ENCODE measurements at regions not wholly inside any gene's neighbourhood (a gene's known extent, or its start where the extent isn't known, plus 50 kb on each side); places are given as distances from the start of the nearest gene placed in this dataset.

DNA sequence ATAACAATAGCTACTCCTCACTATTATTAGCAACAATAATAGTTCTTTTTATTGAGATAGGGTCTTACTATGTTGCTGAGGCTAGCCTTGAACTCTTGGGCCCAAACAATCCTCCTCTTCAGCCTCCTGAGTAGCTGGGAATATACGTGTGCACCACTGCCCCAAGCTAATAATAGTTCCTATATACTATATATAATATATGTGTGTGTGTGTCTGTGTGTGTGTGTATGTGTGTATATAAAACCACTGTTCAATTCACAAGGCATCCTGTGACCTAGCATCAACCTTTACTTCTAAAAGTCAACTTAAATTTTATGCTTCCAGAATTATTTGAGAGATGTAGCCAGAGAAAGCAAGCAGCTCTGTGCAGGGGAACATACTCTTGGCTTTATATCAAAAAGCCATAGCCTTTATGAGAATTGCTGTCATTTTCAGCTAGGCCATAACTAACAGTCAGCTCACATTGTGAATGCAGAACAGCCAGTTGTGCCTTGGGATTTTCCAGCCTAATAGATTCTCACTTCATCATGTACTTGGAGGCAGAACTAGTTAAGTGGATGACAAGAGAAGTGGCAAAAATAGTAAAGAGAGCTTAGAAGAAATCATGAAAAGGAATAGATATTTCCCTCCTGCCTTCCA, 665.5 kb downstream of the NYAP2 start:
- DNase-seq, result no peak

DNA sequence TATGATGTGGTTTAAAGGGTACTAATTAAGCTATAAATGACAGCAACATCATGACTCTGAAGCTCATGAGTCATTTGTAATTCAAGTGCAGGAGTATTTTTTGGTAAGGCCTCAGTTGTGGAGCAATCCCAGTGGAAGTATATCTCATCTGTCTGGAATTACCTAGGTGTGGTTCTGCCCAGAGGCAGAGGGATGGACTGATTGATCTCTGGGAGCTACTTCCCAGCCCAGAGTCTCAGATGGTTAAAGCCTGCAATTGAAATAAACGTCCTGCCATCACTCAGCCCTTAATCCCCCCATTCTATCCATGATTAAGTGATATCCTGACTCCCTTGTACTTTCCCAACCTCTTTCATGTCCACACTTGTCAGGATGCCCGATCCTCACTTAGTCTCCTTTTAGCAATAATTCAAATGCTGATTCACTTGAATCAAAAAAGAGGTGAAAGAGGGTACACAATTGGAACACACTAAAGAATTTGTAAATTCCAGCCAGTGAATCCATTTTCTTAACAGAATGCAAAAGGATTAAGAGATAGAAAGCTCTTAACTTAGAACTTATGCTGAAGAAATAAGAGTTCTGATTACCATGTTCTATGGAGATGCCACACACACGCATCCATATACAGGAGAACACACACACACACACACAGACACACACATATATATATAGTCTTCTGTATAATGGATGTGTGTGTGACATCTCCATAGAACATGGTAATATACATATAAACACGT, 664.4 kb downstream of the NYAP2 start:
- no peak for DNase-seq

DNA sequence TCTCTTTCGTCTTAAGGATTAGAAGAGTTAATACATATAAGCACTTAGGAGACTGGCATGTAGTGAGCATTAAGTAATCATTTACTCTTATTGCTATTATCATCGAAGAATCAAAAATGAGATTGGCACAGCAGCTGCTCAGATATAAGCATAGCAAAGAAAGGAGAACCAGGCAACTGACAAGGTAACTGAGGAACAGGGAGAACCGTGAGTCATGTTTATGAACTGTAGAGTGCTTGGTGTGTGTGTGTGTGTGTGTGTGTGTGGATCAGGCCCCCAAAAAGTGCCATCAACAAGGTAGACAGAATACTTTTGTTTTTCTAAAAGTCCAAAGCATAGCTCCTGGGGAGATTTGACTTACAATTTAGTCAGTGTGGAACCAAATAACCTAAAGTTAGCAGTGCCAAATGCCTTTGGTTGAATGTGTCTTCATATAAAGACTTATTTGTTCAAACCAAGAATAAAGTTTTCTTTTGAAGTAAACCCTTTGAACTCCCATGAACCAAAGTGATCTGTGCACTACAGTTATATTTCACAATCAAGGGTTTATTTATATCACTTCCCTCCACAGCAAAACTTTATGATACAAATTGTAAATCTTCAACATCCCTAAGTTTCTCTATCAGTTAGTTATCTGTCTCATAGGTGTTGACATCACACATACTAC, 660.6 kb downstream of the NYAP2 start:
- no peak for DNase-seq

DNA sequence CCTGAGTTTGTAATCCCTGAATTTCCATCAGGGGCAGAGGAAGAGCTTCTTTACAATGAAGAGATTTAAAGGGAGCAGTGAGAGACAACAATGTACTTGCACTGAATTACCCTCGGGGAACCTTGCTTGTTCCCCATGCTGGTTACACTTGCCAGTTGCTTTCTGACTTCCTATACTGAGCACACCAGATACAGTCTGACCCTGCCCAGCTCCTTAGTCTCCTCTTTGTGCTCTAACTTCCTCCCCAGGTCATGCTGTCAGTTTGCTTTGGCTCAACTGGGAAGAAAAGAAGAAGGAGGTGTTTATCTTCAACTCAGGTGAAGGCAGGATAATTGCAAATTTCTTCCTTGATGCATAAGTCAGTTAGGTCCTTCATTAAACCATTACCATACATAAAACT, 658.4 kb downstream of the NYAP2 start:
- DNase-seq, result no peak

DNA sequence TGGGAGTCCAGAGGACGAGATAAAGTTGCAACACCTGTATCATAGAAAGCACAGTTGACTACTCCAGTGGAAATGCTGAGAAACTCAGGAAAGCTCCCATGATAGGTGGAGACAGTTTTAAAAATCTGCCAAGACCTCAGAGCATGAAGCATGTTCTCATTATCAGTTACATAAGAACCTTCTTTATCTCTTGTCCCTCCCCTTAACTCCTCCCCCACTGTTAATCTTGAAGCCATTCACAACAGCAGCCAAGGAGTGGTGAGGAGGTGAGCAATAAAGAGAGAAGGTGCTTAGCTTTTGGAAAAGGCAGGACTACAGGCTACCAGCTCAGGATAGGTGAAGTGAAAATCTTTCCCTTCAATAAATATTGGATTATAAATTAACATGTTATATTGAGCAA, 657.9 kb downstream of the NYAP2 start:
- no peak for DNase-seq

DNA sequence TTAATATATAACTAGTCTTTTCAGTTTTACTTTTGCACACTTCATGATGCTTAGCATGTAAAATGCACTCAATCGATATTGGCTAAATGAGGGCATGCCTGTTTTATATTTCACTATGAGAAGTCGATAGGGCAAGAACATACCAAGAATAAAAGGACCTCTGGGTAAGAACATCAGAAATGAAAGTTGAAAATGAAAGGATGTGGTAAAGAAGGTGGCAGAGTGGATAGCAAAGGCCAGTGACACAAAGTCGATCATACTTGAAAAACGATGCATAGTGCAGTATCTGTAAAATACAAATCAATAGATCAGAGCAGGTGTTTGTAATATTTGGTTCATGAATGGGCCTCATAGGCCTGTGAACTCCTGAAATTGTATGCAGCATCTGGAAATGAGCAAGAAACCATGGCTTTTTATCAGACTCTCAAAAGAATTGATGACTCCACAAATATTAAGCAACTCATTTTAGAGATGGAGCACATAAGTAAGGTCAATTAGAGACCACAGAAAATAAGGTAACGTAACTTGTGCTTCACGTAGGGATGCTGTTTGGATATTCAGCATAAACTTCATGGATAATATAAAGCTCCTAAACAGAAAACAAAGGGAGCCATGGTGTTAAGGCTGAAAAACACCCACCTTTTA, 653.4 kb downstream of the NYAP2 start:
- DNase-seq, result no peak

DNA sequence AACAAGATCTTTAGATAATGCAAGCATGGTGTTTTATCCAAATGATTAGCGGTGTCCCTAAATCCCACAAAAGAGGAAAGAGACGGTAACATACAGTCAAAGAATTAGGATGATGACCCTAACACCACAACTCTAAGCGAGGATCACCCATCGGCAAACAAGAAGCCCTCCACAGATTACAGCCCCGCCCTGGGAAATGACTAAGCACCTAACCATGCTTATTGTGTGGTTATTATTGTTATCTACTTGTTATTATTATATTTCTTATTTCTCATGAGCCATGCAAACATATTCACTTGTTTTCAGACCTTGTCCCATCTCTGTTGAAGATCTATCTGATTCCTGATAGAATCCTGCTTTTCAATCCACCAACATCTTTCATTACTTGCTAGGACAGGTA, 651.3 kb downstream of the NYAP2 start:
- DNase-seq, result no peak

DNA sequence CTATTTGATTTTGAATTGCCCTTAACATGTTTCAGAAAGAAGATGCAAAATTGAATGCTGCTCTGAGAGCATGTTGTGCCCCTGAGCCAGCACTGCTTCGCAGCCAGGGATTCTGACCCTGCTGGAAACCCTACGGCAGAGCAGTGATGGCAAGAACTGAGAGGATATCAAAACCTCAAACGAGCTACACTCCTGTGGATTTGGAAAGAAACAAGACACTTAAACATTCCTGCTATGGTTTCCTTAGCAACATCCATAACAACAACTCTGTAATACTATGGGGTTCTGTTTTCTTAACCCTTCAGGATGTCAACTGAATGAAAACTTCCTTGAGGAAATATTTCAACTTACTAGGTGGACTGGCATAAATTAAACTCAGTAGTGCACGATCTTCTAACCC, 649.1 kb downstream of the NYAP2 start:
- no peak for DNase-seq

DNA sequence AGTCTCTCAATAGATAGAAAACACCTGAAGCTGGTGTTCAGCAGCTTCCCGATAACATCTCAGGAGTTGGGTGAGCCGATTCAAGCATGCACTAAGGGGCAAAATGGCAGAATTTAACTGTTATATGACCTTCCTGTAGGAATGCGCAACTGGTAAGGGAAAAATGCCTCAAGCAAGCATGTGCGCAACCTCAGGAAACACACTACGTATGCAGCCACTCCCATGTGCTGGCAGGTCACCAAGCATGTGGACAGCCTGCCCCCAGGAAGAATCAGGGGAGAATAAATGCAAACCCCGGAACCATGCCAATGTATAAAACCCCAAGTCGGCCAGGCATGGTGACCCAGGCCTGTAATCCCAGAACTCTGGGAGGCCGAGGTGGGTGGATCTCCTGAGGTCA, 645.6 kb downstream of the NYAP2 start:
- no peak for DNase-seq

DNA sequence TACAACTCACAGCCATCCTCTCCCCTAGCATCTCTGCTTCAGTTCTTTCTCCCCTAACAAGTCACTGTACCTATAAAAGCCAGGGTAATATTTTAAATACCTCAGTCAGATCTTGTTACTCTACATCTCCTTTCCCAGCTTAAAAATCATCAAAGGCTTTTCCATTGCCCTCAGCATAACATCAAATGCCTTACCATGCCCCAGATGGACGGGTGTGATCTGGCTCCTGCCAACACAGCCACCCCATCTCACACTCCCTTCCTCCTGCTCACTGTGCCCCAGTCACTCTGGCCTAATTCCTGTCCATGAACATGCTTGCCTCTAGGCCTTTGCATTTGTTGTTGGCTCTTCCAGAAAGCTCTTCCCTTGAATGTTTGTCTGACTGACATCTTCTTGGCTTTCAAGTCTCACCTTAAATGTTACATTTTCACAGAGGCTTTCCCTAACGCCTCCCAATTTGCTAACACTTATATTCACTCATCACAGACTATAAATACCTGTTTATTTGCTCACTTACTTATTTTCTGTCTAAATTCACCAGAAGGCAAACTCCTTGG, 640.9 kb downstream of the NYAP2 start:
- no peak for DNase-seq

DNA sequence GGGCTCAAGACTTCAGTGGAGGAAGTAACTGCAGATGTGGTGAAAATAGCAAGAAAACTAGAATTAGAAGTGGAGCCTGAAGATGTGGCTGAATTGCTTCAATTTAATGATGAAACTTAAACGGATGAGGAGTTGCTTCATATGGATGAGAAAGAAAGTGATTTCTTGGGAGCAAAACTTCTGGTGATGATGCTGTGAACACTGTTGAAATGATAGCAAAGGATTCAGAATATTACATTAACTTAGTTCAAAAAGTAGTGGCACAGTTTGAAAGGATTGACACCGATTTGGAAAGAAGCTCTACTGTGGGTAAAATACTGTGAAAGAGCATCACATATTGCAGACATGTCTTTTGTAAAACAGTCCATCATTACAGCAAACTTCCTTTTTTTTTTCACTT, 638.0 kb downstream of the NYAP2 start:
- DNase-seq, result no peak

DNA sequence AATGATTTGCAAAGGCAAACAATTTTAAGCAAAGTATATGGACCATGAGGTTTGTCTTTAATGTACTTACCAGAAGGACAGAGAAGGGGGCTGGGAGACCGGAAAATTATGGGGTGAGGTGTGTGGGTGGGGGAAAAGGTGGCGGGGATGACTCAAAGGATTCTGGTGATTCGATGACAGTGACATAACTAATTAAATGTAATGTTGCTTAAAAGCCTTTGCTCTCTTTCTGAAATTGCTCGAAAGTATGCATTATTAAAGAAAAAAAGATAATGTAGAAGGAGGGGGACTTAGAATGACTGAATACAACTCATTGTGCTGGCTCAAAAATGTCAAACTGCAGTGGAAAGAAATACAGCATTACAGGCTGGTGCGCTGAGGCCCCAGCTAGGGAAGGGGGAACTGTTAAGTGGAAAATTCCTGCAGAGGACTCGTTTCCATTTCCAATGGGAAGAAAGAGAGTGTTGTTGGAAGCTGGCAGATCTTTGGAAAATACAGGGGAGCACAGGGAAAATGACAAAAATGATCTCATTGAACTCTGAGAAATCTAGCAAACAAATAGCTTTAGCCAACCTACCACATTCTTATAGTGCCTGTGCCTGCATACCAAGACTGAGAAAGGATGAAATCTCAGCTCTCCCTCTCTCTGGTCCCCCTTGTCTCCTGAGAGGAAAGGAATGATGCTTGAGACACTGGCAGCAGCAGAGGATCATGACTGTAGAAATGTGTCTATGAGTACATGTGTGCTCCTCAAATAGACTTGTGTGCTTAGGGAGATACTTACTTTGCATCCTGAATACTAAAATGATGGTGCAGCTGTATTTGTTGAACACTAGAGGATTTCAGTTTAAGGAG, 632.4 kb downstream of the NYAP2 start:
- DNase-seq, result no peak

DNA sequence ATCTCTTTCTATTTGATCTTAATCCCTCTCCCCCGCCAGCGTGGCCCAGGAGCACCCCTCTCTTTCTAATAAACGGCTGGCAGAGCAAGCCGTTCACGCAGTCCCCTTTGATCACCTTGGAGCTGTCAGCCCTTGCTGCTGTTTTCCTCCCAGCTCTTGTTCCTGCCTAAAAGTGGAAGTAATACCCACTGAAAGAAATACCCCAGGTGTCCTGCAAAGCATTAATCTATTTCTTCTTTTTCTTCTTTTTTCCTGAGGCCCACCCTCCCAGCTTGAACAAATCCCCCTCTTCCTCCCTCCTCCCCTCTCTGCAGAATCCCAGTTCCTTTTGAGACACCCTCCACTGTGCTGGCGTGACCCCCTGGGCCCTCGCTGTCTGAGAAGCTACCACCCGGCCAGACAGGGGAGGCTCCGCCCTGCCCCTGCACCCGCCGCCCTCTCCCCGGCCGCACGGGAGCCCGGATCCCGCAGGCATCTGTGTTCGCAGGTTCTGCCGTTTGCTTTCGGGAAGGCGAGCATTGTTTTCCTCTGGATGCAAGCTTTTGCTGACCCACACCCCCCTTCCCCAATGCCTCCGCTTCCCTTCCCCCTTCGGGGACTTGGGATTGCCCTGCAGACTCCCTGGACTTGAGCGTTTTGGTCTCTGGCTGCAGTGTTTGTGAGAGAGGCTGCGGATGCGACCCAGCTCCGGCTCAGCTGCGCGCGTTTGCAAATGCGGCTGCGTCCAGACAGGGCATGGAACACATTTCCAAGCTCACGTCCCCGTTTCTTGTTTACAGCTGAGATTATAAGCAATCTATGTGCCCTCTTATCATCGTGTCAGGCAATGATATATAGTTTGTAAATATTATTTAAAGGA, 631.5 kb downstream of the NYAP2 start:
- DNase-seq, result no peak

DNA sequence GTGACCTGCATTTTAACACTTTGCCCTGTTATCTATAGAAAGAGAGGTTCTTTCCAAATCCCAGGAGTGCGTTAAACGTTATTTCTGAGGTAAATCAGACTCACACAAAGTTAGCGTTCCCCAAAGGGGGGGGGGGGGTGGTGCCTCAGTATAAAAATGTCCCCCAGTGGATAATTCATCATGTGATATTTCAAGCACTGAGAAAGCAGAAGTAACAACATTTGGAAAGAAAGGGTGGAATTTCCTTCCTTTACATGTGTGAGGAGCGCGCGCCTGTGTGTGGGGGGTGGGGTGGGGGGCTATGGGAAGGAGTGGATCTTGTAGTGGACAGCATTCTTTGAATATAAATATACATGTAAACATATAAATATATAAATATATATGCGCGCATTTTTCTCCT, 630.9 kb downstream of the NYAP2 start:
- DNase-seq, result no peak

DNA sequence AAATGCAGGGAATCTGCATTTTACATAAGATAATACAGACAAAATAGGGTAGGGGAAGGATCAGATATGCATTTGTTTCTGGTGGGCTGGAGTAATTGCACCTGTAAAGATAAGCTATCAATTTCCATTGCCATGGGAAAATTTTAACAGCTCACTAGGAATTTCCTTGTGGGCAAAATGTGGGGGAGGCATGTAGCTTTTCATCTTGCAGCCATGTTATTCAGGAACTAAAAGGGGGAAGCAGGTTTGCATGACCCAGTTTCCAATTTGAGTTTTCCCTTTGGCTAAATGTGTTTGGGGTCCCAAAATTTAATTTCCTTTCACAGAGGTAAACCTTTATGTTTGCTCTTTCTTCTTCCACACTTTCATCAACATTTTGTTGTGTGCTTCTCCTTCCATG, 624.4 kb downstream of the NYAP2 start:
- DNase-seq, result no peak

DNA sequence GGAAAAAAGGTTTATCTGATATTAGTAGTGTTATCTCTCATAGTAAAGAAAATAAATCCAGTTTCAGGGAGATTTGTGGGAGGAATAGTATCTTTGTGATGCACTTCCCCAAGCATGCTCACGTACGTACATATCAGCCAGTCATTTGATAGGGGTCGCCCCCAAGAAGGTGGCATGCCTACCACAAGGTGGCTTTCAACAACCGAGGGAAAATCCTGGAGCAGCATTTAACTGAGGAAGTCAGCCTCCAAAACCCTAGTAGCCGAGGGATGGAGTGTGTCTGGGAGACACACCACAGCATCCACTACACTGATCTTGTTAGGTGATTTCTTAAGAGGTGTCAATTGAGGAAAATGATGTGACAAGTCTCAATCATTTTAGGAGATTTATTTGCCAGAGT, 623.9 kb downstream of the NYAP2 start:
- DNase-seq, result no peak

DNA sequence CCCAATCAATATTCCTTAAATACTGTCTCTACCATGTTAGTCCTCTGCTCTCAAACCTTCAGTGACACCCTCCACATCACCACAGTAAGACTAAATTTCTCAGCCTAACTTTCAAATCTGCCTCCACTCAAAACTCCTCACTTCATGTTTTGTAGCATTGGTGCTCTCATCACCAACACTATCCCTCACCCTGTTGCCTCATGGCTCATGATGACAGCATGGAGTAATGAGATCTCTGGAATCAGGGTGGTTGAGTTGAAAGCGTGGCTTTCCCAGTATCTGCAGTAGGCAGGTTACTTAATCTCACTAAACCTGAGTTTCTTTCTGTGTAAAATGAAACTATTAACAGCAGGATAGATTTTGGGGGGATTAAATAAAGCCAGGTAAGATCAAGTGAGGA, 621.4 kb downstream of the NYAP2 start:
- no peak for DNase-seq

DNA sequence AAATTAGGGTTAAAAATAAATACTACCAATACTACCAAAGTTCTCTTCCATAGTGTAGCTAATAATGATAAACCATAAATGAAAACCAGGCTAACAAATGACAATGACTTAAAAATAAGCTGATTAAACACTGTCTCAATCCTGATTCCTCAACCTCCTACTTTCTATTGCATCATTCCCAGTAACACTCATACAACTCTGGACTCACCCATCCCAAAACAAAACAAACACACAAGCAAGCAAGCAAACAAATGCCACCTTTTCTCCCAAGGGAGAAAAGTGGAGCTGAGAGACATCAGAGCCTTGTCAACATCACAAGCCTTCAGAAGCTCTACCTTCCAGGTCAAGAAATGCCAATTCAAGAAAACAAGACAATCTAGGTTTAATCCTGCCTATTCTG, 620.7 kb downstream of the NYAP2 start:
- DNase-seq, result no peak

DNA sequence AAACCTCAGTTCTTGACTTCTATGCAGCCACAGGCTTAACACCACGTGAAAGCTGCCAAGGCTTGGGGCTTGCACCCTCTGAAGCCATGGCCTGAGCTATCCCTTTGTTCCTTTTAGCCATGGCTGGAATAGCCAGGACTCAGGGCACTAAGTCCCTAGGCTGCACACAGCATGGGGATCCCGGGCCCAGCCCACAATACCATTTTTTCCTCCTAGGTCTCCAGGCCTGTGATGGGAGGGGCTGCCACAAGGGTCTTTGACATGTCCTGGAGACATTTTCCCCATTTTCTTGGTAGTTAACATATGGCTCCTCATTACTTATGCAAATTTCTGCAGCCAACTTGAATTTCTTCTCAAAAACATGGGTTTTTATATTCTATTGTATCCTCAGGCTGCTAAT, 619.1 kb downstream of the NYAP2 start:
- no peak for DNase-seq

DNA sequence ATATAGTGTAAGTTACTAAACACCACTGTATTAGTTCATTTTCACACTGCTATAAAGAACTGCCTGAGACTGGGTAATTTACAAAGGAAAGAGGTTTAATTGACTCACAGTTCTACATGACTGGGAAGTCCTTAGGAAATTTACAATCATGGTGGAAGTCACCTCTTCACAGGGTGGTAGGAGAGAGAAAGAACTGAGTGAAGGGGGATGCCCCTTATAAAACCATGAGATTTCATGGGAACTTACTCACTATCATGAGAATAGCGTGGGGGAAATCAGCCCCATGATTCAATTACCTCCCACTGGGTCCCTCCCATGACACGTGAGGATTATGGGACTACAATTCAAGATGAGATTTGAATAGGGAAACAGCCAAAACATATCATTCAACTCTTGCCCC, 618.0 kb downstream of the NYAP2 start:
- DNase-seq, result no peak

DNA sequence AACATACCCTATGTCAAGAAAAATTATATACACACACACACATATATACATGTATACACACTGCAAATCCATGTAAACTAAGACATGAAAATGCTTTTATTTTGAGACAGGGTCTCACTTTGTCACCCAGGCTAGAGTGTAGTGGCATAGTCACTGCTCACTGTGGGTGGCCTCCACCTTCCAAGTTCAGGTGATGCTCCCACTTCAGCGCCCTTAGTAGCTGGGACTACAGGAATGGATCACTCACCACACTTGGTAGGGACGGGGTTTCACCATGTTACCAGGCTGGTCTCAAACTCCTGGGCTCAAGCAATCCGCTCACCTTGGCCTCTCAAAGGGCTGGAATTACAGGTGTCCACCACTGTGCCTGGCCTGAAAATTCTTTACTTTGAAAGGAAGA, 617.6 kb downstream of the NYAP2 start:
- no peak for DNase-seq

Data from activated effector memory CD4-positive, alpha-beta T cell treated with Interleukin-2 at 50 U/mL for 16 hours (primary cell).